CD4-positive, alpha-beta T cell treated with Interleukin-10 for 1 hour (primary cell): ENCODE measurements at regions not wholly inside any gene's neighbourhood (a gene's known extent, or its start where the extent isn't known, plus 50 kb on each side); places are given as distances from the start of the nearest gene placed in this dataset.

ENCODE experiments used
- DNase-seq: peaks from one replicate; pipeline ENCODE4 v3.0.0-alpha.2; 2020

GRCh38 chr10:44083719-44084400 lies 301.0 kb downstream of the CXCL12 start:
- DNase-seq: no peak

- no peak for DNase-seq
Measured at GRCh38 chr10:44071479-44071878, 313.4 kb downstream of the CXCL12 start.

- no peak for DNase-seq
Measured at GRCh38 chr10:44070282-44070681, 314.6 kb downstream of the CXCL12 start.

- no peak for DNase-seq
Measured at GRCh38 chr10:44069573-44069972, 315.3 kb downstream of the CXCL12 start.

- no peak for DNase-seq
Measured at GRCh38 chr10:44068716-44069482, 316.0 kb downstream of the CXCL12 start.

GRCh38 chr10:44067432-44067831 lies 317.5 kb downstream of the CXCL12 start:
- no peak for DNase-seq

GRCh38 chr10:44066527-44067255 lies 318.2 kb downstream of the CXCL12 start:
- no peak for DNase-seq

GRCh38 chr10:44065788-44066526 lies 318.9 kb downstream of the CXCL12 start:
- DNase-seq: no peak

- no peak for DNase-seq
Measured at GRCh38 chr10:44064987-44065787, 319.7 kb downstream of the CXCL12 start.

- no peak for DNase-seq
Measured at GRCh38 chr10:44064317-44064716, 320.6 kb downstream of the CXCL12 start.

- DNase-seq: no peak
Measured at GRCh38 chr10:44063686-44064085, 321.2 kb downstream of the CXCL12 start.

GRCh38 chr10:44060719-44061118 lies 324.2 kb downstream of the CXCL12 start:
- DNase-seq: no peak

GRCh38 chr10:44060221-44060620 lies 324.7 kb downstream of the CXCL12 start:
- DNase-seq: no peak

GRCh38 chr10:44058259-44058658 lies 326.6 kb downstream of the CXCL12 start:
- no peak for DNase-seq

GRCh38 chr10:44056967-44057805 lies 327.7 kb downstream of the CXCL12 start:
- no peak for DNase-seq

GRCh38 chr10:44056206-44056605 lies 328.7 kb downstream of the CXCL12 start:
- no peak for DNase-seq

- no peak for DNase-seq
Measured at GRCh38 chr10:44054046-44054445, 330.9 kb downstream of the CXCL12 start.

GRCh38 chr10:44053391-44053790 lies 331.5 kb downstream of the CXCL12 start:
- no peak for DNase-seq

- DNase-seq: no peak
Measured at GRCh38 chr10:44051584-44052385, 333.1 kb downstream of the CXCL12 start.

GRCh38 chr10:44051091-44051490 lies 333.8 kb downstream of the CXCL12 start:
- DNase-seq: no peak
